Activated naive CD8-positive, alpha-beta T cell treated with anti-CD3 and anti-CD28 coated beads for 36 hours (primary cell): ENCODE measurements at regions not wholly inside any gene's neighbourhood (a gene's known extent, or its start where the extent isn't known, plus 50 kb on each side); places are given as distances from the start of the nearest gene placed in this dataset.

ENCODE experiments used
- DNase-seq: peaks from one replicate; pipeline ENCODE4 v3.0.0; 2021
- H3K27ac Mint-ChIP-seq: one replicate; pipeline ENCODE4 v1.8.0; 2022; ENCODE audit warnings: mild to moderate bottlenecking, moderate library complexity, mixed read lengths
- H3K27me3 Mint-ChIP-seq: one replicate; pipeline ENCODE4 v1.8.0; 2022; ENCODE audit warnings: mild to moderate bottlenecking, mixed read lengths
- H3K36me3 Mint-ChIP-seq: one replicate; pipeline ENCODE4 v1.8.0; 2021; ENCODE audit warnings: mild to moderate bottlenecking, mixed read lengths
- H3K4me1 Mint-ChIP-seq: one replicate; pipeline ENCODE4 v1.8.0; 2021; ENCODE audit warnings: mixed read lengths
- H3K4me3 Mint-ChIP-seq: one replicate; pipeline ENCODE4 v1.8.0; 2022; ENCODE audit warnings: mild to moderate bottlenecking, moderate library complexity, mixed read lengths
- H3K9me3 Mint-ChIP-seq: one replicate; pipeline ENCODE4 v1.8.0; 2022; ENCODE audit warnings: mixed read lengths

GRCh38 chr9:13377171-13377925 lies 97.9 kb upstream of the MPDZ start:
- H3K36me3 Mint-ChIP-seq: no peaks in the 10 kb centered on the region
- no peaks in the 10 kb centered on the region for H3K27me3 Mint-ChIP-seq
- H3K4me1 Mint-ChIP-seq: no peaks in the 10 kb centered on the region
- peaks cover 3% of the 10 kb centered on the region for H3K9me3 Mint-ChIP-seq
- DNase-seq: no peak
- no peak overlapping the region for H3K27ac Mint-ChIP-seq
- no peak overlapping the region for H3K4me3 Mint-ChIP-seq

GRCh38 chr9:13372510-13372909 lies 93.0 kb upstream of the MPDZ start:
- Mint-ChIP-seq H3K9me3 (no peaks in the 10 kb centered on the region), H3K36me3 (no peaks in the 10 kb centered on the region), H3K4me3 (no peak overlapping the region), H3K4me1 (no peaks in the 10 kb centered on the region), H3K27me3 (no peaks in the 10 kb centered on the region), H3K27ac (no peak overlapping the region)
- no peak for DNase-seq

- Mint-ChIP-seq H3K4me3 (no peak overlapping the region), H3K27ac (no peak overlapping the region), H3K9me3 (peaks cover 3% of the 10 kb centered on the region), H3K4me1 (no peaks in the 10 kb centered on the region), H3K27me3 (no peaks in the 10 kb centered on the region), H3K36me3 (no peaks in the 10 kb centered on the region)
- DNase-seq: no peak
Measured at GRCh38 chr9:13369431-13369830, 89.9 kb upstream of the MPDZ start.

- no peak overlapping the region for H3K27ac Mint-ChIP-seq
- H3K36me3 Mint-ChIP-seq: no peaks in the 10 kb centered on the region
- H3K27me3 Mint-ChIP-seq: no peaks in the 10 kb centered on the region
- peaks cover 3% of the 10 kb centered on the region for H3K9me3 Mint-ChIP-seq
- no peaks in the 10 kb centered on the region for H3K4me1 Mint-ChIP-seq
- H3K4me3 Mint-ChIP-seq: no peak overlapping the region
- no peak for DNase-seq
Measured at GRCh38 chr9:13367784-13368183, 88.3 kb upstream of the MPDZ start.

- peaks cover 3% of the 10 kb centered on the region for H3K9me3 Mint-ChIP-seq
Measured at GRCh38 chr9:13364271-13365000, 84.9 kb upstream of the MPDZ start.

GRCh38 chr9:13361076-13361475 lies 81.6 kb upstream of the MPDZ start:
- Mint-ChIP-seq H3K4me3 (no peak overlapping the region), H3K36me3 (no peaks in the 10 kb centered on the region), H3K27ac (no peak overlapping the region), H3K9me3 (no peaks in the 10 kb centered on the region), H3K27me3 (no peaks in the 10 kb centered on the region), H3K4me1 (no peaks in the 10 kb centered on the region)
- no peak for DNase-seq

More at GRCh38 chr9:13364271-13365000, 84.9 kb upstream of the MPDZ start:
- Mint-ChIP-seq H3K36me3 (no peaks in the 10 kb centered on the region), H3K27ac (no peak overlapping the region), H3K4me3 (no peak overlapping the region), H3K27me3 (no peaks in the 10 kb centered on the region), H3K4me1 (no peaks in the 10 kb centered on the region)
- DNase-seq: no peak

- Mint-ChIP-seq H3K4me1 (no peaks in the 10 kb centered on the region), H3K27ac (no peak overlapping the region), H3K4me3 (no peak overlapping the region), H3K27me3 (no peaks in the 10 kb centered on the region), H3K9me3 (no peaks in the 10 kb centered on the region), H3K36me3 (no peaks in the 10 kb centered on the region)
- DNase-seq: no peak
Measured at GRCh38 chr9:13360188-13360587, 80.7 kb upstream of the MPDZ start.

GRCh38 chr9:13358128-13358527 lies 78.6 kb upstream of the MPDZ start:
- no peaks in the 10 kb centered on the region for H3K36me3 Mint-ChIP-seq
- H3K9me3 Mint-ChIP-seq: no peaks in the 10 kb centered on the region
- no peak overlapping the region for H3K27ac Mint-ChIP-seq
- DNase-seq: no peak
- no peaks in the 10 kb centered on the region for H3K4me1 Mint-ChIP-seq
- no peaks in the 10 kb centered on the region for H3K27me3 Mint-ChIP-seq
- H3K4me3 Mint-ChIP-seq: no peak overlapping the region

GRCh38 chr9:13354733-13355132 lies 75.2 kb upstream of the MPDZ start:
- H3K9me3 Mint-ChIP-seq: no peaks in the 10 kb centered on the region
- no peaks in the 10 kb centered on the region for H3K36me3 Mint-ChIP-seq
- DNase-seq: no peak
- H3K4me1 Mint-ChIP-seq: no peaks in the 10 kb centered on the region
- H3K27me3 Mint-ChIP-seq: no peaks in the 10 kb centered on the region
- no peak overlapping the region for H3K27ac Mint-ChIP-seq
- no peak overlapping the region for H3K4me3 Mint-ChIP-seq

- DNase-seq: no peak
- H3K4me3 Mint-ChIP-seq: no peak overlapping the region
- no peaks in the 10 kb centered on the region for H3K36me3 Mint-ChIP-seq
- H3K27me3 Mint-ChIP-seq: no peaks in the 10 kb centered on the region
- no peaks in the 10 kb centered on the region for H3K4me1 Mint-ChIP-seq
- no peaks in the 10 kb centered on the region for H3K9me3 Mint-ChIP-seq
- H3K27ac Mint-ChIP-seq: no peak overlapping the region
Measured at GRCh38 chr9:13352451-13352979, 73.0 kb upstream of the MPDZ start.

GRCh38 chr9:13351778-13352386 lies 72.4 kb upstream of the MPDZ start:
- no peaks in the 10 kb centered on the region for H3K27me3 Mint-ChIP-seq
- no peaks in the 10 kb centered on the region for H3K36me3 Mint-ChIP-seq
- H3K4me1 Mint-ChIP-seq: no peaks in the 10 kb centered on the region
- no peak overlapping the region for H3K4me3 Mint-ChIP-seq
- no peaks in the 10 kb centered on the region for H3K9me3 Mint-ChIP-seq
- H3K27ac Mint-ChIP-seq: no peak overlapping the region
- no peak for DNase-seq

GRCh38 chr9:13332571-13332970 lies 53.1 kb upstream of the MPDZ start:
- Mint-ChIP-seq H3K4me3 (no peak overlapping the region), H3K36me3 (no peaks in the 10 kb centered on the region), H3K27me3 (no peaks in the 10 kb centered on the region), H3K27ac (no peak overlapping the region), H3K9me3 (no peaks in the 10 kb centered on the region), H3K4me1 (no peaks in the 10 kb centered on the region)
- DNase-seq: no peak

GRCh38 chr9:13331320-13331719 lies 51.8 kb upstream of the MPDZ start:
- Mint-ChIP-seq H3K27ac (no peak overlapping the region), H3K27me3 (no peaks in the 10 kb centered on the region), H3K4me1 (no peaks in the 10 kb centered on the region), H3K36me3 (no peaks in the 10 kb centered on the region), H3K9me3 (no peaks in the 10 kb centered on the region), H3K4me3 (no peak overlapping the region)
- DNase-seq: no peak

- Mint-ChIP-seq H3K27ac (no peak overlapping the region), H3K9me3 (no peaks in the 10 kb centered on the region), H3K4me1 (no peaks in the 10 kb centered on the region), H3K27me3 (no peaks in the 10 kb centered on the region), H3K36me3 (no peaks in the 10 kb centered on the region), H3K4me3 (no peak overlapping the region)
- no peak for DNase-seq
Measured at GRCh38 chr9:13330396-13331004, 51.0 kb upstream of the MPDZ start.
